ENCODE measurements at regions not wholly inside any gene's neighbourhood (a gene's known extent, or its start where the extent isn't known, plus 50 kb on each side); places are given as distances from the start of the nearest gene placed in this dataset.
A peak's percentile ranks its signal among the peaks of the same experiment; 100 is the strongest.

DNA sequence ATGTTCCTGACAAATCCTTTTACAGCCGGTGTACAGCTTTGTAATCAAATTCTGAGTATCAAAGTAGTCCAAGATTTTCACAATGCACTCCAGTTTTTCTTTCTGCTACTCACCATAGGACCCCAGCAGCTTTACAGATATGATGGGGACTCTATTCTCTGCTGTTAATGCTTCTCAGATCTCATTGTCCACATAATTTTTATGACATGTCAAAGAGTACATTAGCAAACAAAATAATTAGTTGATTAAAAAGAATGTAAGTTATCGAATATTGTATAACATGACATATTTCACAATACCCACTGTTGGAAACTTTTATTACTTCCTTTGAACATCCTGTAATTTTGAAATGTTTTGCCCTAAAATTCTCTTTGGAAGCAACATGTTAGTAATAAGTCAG is 81.4 kb upstream of the KIAA1217 start:
- 45% methylated on average over 2 of the region's 2 CpGs for WGBS (ENCODE audit: insufficient coverage, low coverage, low lambda C conversion rate, missing lambda C conversion rate)
- TF ChIP-seq POLR2A (IDR thresholded peaks at IDR 0.05) = no peak
- TF ChIP-seq, protein P1, sequence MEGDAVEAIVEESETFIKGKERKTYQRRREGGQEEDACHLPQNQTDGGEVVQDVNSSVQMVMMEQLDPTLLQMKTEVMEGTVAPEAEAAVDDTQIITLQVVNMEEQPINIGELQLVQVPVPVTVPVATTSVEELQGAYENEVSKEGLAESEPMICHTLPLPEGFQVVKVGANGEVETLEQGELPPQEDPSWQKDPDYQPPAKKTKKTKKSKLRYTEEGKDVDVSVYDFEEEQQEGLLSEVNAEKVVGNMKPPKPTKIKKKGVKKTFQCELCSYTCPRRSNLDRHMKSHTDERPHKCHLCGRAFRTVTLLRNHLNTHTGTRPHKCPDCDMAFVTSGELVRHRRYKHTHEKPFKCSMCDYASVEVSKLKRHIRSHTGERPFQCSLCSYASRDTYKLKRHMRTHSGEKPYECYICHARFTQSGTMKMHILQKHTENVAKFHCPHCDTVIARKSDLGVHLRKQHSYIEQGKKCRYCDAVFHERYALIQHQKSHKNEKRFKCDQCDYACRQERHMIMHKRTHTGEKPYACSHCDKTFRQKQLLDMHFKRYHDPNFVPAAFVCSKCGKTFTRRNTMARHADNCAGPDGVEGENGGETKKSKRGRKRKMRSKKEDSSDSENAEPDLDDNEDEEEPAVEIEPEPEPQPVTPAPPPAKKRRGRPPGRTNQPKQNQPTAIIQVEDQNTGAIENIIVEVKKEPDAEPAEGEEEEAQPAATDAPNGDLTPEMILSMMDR (IDR thresholded peaks at IDR 0.05) = no peak
- H3K27me3 ChIP-seq = no peaks in the 10 kb centered on the region
- intact Hi-C loops (cut with DNase I) = no loop called here
- no peaks in the 10 kb centered on the region for H3K4me1 ChIP-seq
- DNase-seq = no peak
- no peak for ATAC-seq
- H3K9me3 ChIP-seq = no peaks in the 10 kb centered on the region
- no peaks in the 10 kb centered on the region for H3K36me3 ChIP-seq
- no peak overlapping the region for H3K27ac ChIP-seq
- no peak overlapping the region for H3K4me3 ChIP-seq

- no peaks in the 10 kb centered on the region for H3K9me3 ChIP-seq
- 39% methylated on average over 9 of the region's 9 CpGs for WGBS (ENCODE audit: insufficient coverage, low coverage, low lambda C conversion rate, missing lambda C conversion rate)
- no peaks in the 10 kb centered on the region for H3K27me3 ChIP-seq
- H3K27ac ChIP-seq = no peak overlapping the region
- no peaks in the 10 kb centered on the region for H3K36me3 ChIP-seq
- no peak overlapping the region for H3K4me3 ChIP-seq
- intact Hi-C loops (cut with DNase I) = no loop called here
- TF ChIP-seq, protein P1 (IDR thresholded peaks at IDR 0.05) = no peak
- ATAC-seq = peak; percentile 18 to 49 (median 34)
- no peaks in the 10 kb centered on the region for H3K4me1 ChIP-seq
- DNase-seq = no peak
These were observed 80.7 kb upstream of the KIAA1217 start for GRCh38 chr10:24128066-24128730.

DNA sequence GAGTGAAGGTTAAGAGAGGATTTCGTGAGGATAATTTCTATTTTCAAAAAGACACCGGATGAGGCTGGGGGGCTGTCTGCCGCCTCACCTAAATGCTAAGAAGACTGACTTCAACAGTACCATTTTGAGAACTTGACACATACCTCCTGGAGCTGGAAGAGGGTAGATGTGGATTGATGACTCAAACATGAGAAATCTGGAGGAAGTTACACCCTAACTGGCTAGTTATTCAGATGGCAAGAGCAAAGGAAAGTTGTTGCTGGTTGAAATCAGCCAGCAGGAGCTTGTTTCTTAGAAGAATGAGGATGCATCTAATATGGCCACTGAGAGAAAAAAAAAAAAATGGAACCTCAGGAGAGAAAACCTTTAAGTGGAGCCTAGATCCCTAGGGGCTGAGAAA is 76.2 kb upstream of the KIAA1217 start:
- H3K4me3 ChIP-seq = no peak overlapping the region
- H3K9me3 ChIP-seq = no peaks in the 10 kb centered on the region
- no peaks in the 10 kb centered on the region for H3K4me1 ChIP-seq
- DNase-seq (no peak), ATAC-seq (no peak)
- H3K27ac ChIP-seq = no peak overlapping the region
- no peaks in the 10 kb centered on the region for H3K36me3 ChIP-seq
- 62% methylated on average over 3 of the region's 3 CpGs for WGBS (ENCODE audit: insufficient coverage, low coverage, low lambda C conversion rate, missing lambda C conversion rate)
- intact Hi-C loops (cut with DNase I) = no loop called here
- no peaks in the 10 kb centered on the region for H3K27me3 ChIP-seq
- TF ChIP-seq POLR2A (IDR thresholded peaks at IDR 0.05) = no peak
- TF ChIP-seq, protein P1 (IDR thresholded peaks at IDR 0.05) = no peak

DNA sequence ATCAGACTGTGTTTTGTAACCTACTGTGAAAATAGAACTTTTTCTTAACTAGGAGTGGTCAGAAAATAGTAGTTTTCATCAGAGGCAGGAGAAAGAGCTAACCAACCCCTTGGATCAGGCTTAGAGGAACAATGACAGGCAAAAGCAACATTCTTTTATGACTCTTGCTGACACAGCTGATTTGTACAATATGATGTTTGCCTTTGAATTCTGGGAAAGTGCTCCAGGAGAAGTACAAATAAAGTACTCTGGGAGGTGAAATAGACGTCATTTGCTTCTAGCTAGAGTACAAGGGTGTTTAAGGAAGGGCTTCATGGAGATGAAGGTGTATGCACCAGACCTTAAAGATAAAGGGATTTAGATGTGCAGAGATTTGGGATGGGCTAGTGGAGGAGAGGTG is 75.1 kb upstream of the KIAA1217 start:
- H3K36me3 ChIP-seq = no peaks in the 10 kb centered on the region
- no peaks in the 10 kb centered on the region for H3K9me3 ChIP-seq
- TF ChIP-seq, protein P1 (IDR thresholded peaks at IDR 0.05) = no peak
- TF ChIP-seq POLR2A (IDR thresholded peaks at IDR 0.05) = no peak
- no peak overlapping the region for H3K27ac ChIP-seq
- no peak for DNase-seq
- H3K4me3 ChIP-seq = no peak overlapping the region
- no peak for ATAC-seq
- intact Hi-C loops (cut with DNase I) = no loop called here
- 11% methylated on average over 1 of the region's 1 CpG for WGBS (ENCODE audit: insufficient coverage, low coverage, low lambda C conversion rate, missing lambda C conversion rate)
- no peaks in the 10 kb centered on the region for H3K4me1 ChIP-seq
- no peaks in the 10 kb centered on the region for H3K27me3 ChIP-seq

DNA sequence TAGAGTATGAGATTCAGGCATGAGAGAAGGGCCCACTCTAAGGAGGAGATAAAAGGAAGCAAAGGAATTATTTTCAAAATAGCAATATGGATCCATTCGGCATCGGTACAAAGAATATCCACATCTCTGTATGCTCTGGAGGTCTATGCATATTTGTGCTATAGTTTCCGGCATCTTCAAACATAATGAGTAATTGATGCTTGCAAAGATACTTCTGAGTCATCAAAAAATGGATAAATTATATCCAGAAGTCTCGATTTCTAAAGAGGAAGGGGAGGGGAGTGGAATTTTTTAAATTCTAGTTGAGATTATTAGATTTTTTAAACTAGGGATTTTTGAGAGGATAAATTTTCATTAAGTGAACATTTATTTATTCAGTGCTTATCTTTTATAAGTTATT is 72.9 kb upstream of the KIAA1217 start:
- Histone ChIP-seq H3K27me3 (no peaks in the 10 kb centered on the region), H3K27ac (no peak overlapping the region), H3K4me1 (no peaks in the 10 kb centered on the region), H3K9me3 (no peaks in the 10 kb centered on the region), H3K4me3 (no peak overlapping the region), H3K36me3 (no peaks in the 10 kb centered on the region)
- DNase-seq = no peak
- no peak for TF ChIP-seq POLR2A (IDR thresholded peaks at IDR 0.05)
- TF ChIP-seq, protein P1 (IDR thresholded peaks at IDR 0.05) = no peak
- WGBS (ENCODE audit: insufficient coverage, low coverage, low lambda C conversion rate, missing lambda C conversion rate) = 60% methylated on average over 4 of the region's 4 CpGs
- ATAC-seq = no peak
- intact Hi-C loops (cut with DNase I) = no loop called here
